ENCODE measurements at regions not wholly inside any gene's neighbourhood (a gene's known extent, or its start where the extent isn't known, plus 50 kb on each side); places are given as distances from the start of the nearest gene placed in this dataset.
A peak's percentile ranks its signal among the peaks of the same experiment; 100 is the strongest.

- no peak for DNase-seq (ENCODE audit: low read depth in 1 of 2, low spot score in 1 of 2)
Measured at GRCh38 chr2:24439971-24440340, 51.1 kb upstream of the NCOA1 start.

- DNase-seq (ENCODE audit: low read depth in 1 of 2, low spot score in 1 of 2) = no peak
Measured at GRCh38 chr2:24439280-24439970, 51.6 kb upstream of the NCOA1 start.

GRCh38 chr2:24438106-24438505, 52.9 kb upstream of the NCOA1 start:
- DNase-seq (ENCODE audit: low read depth in 1 of 2, low spot score in 1 of 2) = no peak

- DNase-seq (ENCODE audit: low read depth in 1 of 2, low spot score in 1 of 2) = no peak
Measured at GRCh38 chr2:24435391-24436316, 55.4 kb upstream of the NCOA1 start.

- no peak for DNase-seq (ENCODE audit: low read depth in 1 of 2, low spot score in 1 of 2)
Measured at GRCh38 chr2:24434541-24434940, 56.5 kb upstream of the NCOA1 start.

GRCh38 chr2:24432735-24433134, 58.3 kb upstream of the NCOA1 start:
- no peak for DNase-seq (ENCODE audit: low read depth in 1 of 2, low spot score in 1 of 2)

GRCh38 chr2:24432121-24432520, 58.9 kb upstream of the NCOA1 start:
- no peak for DNase-seq (ENCODE audit: low read depth in 1 of 2, low spot score in 1 of 2)

GRCh38 chr2:24429197-24430074, 61.6 kb upstream of the NCOA1 start:
- no peak for DNase-seq (ENCODE audit: low read depth in 1 of 2, low spot score in 1 of 2)

GRCh38 chr2:24424387-24424786, 64.1 kb upstream of the ITSN2 start:
- no peak for DNase-seq (ENCODE audit: low read depth in 1 of 2, low spot score in 1 of 2)

- DNase-seq (ENCODE audit: low read depth in 1 of 2, low spot score in 1 of 2) = no peak
Measured at GRCh38 chr2:24423095-24423494, 62.8 kb upstream of the ITSN2 start.

- DNase-seq (ENCODE audit: low read depth in 1 of 2, low spot score in 1 of 2) = peak; percentile 16 to 27
Measured at GRCh38 chr2:24421668-24422067, 61.3 kb upstream of the ITSN2 start.

GRCh38 chr2:24420373-24420772, 60.0 kb upstream of the ITSN2 start:
- no peak for DNase-seq (ENCODE audit: low read depth in 1 of 2, low spot score in 1 of 2)

GRCh38 chr2:24418166-24418841, 58.0 kb upstream of the ITSN2 start:
- DNase-seq (ENCODE audit: low read depth in 1 of 2, low spot score in 1 of 2) = no peak

- DNase-seq (ENCODE audit: low read depth in 1 of 2, low spot score in 1 of 2) = no peak
Measured at GRCh38 chr2:24412812-24413211, 52.5 kb upstream of the ITSN2 start.

- no peak for DNase-seq (ENCODE audit: low read depth in 1 of 2, low spot score in 1 of 2)
Measured at GRCh38 chr2:24411488-24412151, 51.3 kb upstream of the ITSN2 start.

GRCh38 chr2:24410976-24411375, 50.6 kb upstream of the ITSN2 start:
- no peak for DNase-seq (ENCODE audit: low read depth in 1 of 2, low spot score in 1 of 2)

- DNase-seq (ENCODE audit: low read depth in 1 of 2, low spot score in 1 of 2) = no peak
Measured at GRCh38 chr2:24409700-24410556, 49.6 kb upstream of the ITSN2 start.
